H1 (cell line): ENCODE measurements at regions not wholly inside any gene's neighbourhood (a gene's known extent, or its start where the extent isn't known, plus 50 kb on each side); places are given as distances from the start of the nearest gene placed in this dataset.

Source experiments
- CTCF ChIA-PET: fragments of 300-600 bp; sonication (Branson Sonifier 250); formaldehyde crosslinking; loops from one replicate; lab custom pipeline; 2021; ENCODE audit not compliant: partially characterized antibody; lab: Charles Lee
- POLR2A ChIA-PET: fragments of 300-600 bp; sonication (Branson Sonifier 250); formaldehyde crosslinking; loops from one replicate; lab custom pipeline; 2021; ENCODE audit warnings: inconsistent platforms; ENCODE audit not compliant: partially characterized antibody; lab: Charles Lee
- DNase-seq, 2 experiments: peaks; one replicate each; pipeline versions ENCODE4 v3.0.0 to v3.0.0-alpha.2; 2010 to 2022; ENCODE audit warnings: low spot score in 2 of 2, low read depth in 1 of 2, mixed read lengths in 1 of 2
- FAIRE-seq: peaks from 2 replicates; lab custom pipeline; 2011; peaks lifted over from hg19 to GRCh38; lab: Jason Lieb, UNC
- H2AFZ ChIP-seq: 2 replicates; pipeline ENCODE4 v1.8.1; 2012; ENCODE audit warnings: low read length, inconsistent platforms
- H2AK5ac ChIP-seq: 2 replicates; pipeline ENCODE4 v1.6.1; 2013; ENCODE audit warnings: low read depth, low read length
- H2BK120ac ChIP-seq: replicated peaks from 2 replicates; pipeline ENCODE3; 2013; ENCODE audit warnings: low read depth, low read length, inconsistent platforms
- H2BK12ac ChIP-seq: 2 replicates; pipeline ENCODE4 v1.6.1; 2013; ENCODE audit warnings: low read depth, low read length
- H2BK15ac ChIP-seq: 2 replicates; pipeline ENCODE4 v1.6.1; 2013; ENCODE audit warnings: low read length
- H2BK20ac ChIP-seq: 2 replicates; pipeline ENCODE4 v1.6.1; 2013; ENCODE audit warnings: low read length
- H2BK5ac ChIP-seq: 2 replicates; pipeline ENCODE4 v1.6.1; 2013; ENCODE audit warnings: low read depth, low read length
- H3K14ac ChIP-seq: 2 replicates; pipeline ENCODE4 v1.6.1; 2013; ENCODE audit warnings: inconsistent platforms; ENCODE audit not compliant: insufficient read length
- H3K18ac ChIP-seq: 2 replicates; pipeline ENCODE4 v1.6.1; 2013; ENCODE audit warnings: low read length; ENCODE audit errors: extremely low read depth
- H3K23ac ChIP-seq: 2 replicates; pipeline ENCODE4 v1.6.1; 2013; ENCODE audit warnings: inconsistent platforms; ENCODE audit not compliant: insufficient read length
- H3K23me2 ChIP-seq: 2 replicates; pipeline ENCODE4 v1.6.1; 2013; ENCODE audit warnings: low read depth, low read length
- H3K27ac ChIP-seq: 2 replicates; pipeline ENCODE4 v1.6.1; 2011; ENCODE audit warnings: low read depth, low read length, inconsistent platforms
- H3K27me3 ChIP-seq, 4 experiments: replicated peaks in 1 of 4; 1 replicate in 1 of 4; 2 replicates in 3 of 4; pipeline versions ENCODE4 v1.6.1 to v1.8.1; 2011 to 2013; ENCODE audit warnings: low read length in 3 of 4, mild to moderate bottlenecking in 3 of 4, inconsistent platforms in 2 of 4, mixed read lengths in 2 of 4, moderate library complexity in 1 of 4; ENCODE audit not compliant: control insufficient read depth in 3 of 4, insufficient read depth in 3 of 4; ENCODE audit errors: extremely low read depth in 1 of 4
- H3K36me3 ChIP-seq, 4 experiments: 2 replicates each; pipeline versions ENCODE4 v1.6.1 to v1.8.1; 2011 to 2013; ENCODE audit warnings: mild to moderate bottlenecking in 4 of 4, low read length in 3 of 4, moderate library complexity in 2 of 4, control low read depth in 1 of 4, inconsistent platforms in 1 of 4; ENCODE audit not compliant: insufficient read depth in 4 of 4, control insufficient read depth in 2 of 4
- H3K4ac ChIP-seq: replicated peaks from 2 replicates; pipeline ENCODE3; 2013; ENCODE audit warnings: low read length, low read depth, mixed read lengths, inconsistent platforms; ENCODE audit not compliant: insufficient read length
- H3K4me1 ChIP-seq, 4 experiments: replicated peaks in 1 of 4; 1 replicate in 1 of 4; 2 replicates in 3 of 4; pipeline versions ENCODE4 v1.6.1 to v1.8.1; 2011 to 2013; ENCODE audit warnings: low read length in 3 of 4, inconsistent platforms in 2 of 4, mixed read lengths in 1 of 4; ENCODE audit not compliant: insufficient read depth in 4 of 4, control insufficient read depth in 3 of 4
- H3K4me2 ChIP-seq, 2 experiments: 2 replicates each; pipeline versions ENCODE4 v1.6.1 to v1.8.1; 2011 to 2013; ENCODE audit warnings: low read depth in 2 of 2, low read length in 2 of 2, control low read depth in 1 of 2, inconsistent platforms in 1 of 2, mild to moderate bottlenecking in 1 of 2; ENCODE audit not compliant: insufficient read depth in 1 of 2
- H3K4me3 ChIP-seq, 4 experiments: fragments of 200-600, 300-600 bp in 1 of 4; sonication (generic), shearing (Covaris generic), sonication (Bioruptor Twin) in 1 of 4; 2 replicates each; pipeline versions ENCODE4 v1.5.1 to v1.8.1; 2011 to 2016; ENCODE audit warnings: low read length in 4 of 4, low read depth in 3 of 4, control low read depth in 2 of 4, inconsistent platforms in 2 of 4, mild to moderate bottlenecking in 2 of 4, mixed read lengths in 1 of 4, moderate library complexity in 1 of 4; ENCODE audit not compliant: insufficient read depth in 2 of 4; ENCODE audit errors: extremely low read depth in 1 of 4
- H3K56ac ChIP-seq: replicated peaks from 2 replicates; pipeline ENCODE3; 2013; ENCODE audit warnings: low read depth, mild to moderate bottlenecking, mixed read lengths, low read length, inconsistent platforms; ENCODE audit not compliant: insufficient read length
- H3K79me1 ChIP-seq: 2 replicates; pipeline ENCODE4 v1.6.1; 2013; ENCODE audit warnings: low read depth, low read length, control low read depth
- H3K79me2 ChIP-seq, 2 experiments: 2 replicates each; pipeline versions ENCODE4 v1.6.1 to v1.8.1; 2012 to 2013; ENCODE audit warnings: low read length in 2 of 2, mild to moderate bottlenecking in 2 of 2, inconsistent platforms in 1 of 2; ENCODE audit not compliant: insufficient read depth in 2 of 2, control insufficient read depth in 1 of 2
- H3K9ac ChIP-seq, 4 experiments: replicated peaks in 1 of 4; 1 replicate in 1 of 4; 2 replicates in 3 of 4; pipeline versions ENCODE4 v1.6.1 to v1.8.1; 2011 to 2013; ENCODE audit warnings: low read depth in 3 of 4, low read length in 3 of 4, control low read depth in 2 of 4, mild to moderate bottlenecking in 2 of 4, moderate library complexity in 2 of 4, inconsistent platforms in 1 of 4; ENCODE audit errors: extremely low read depth in 1 of 4
- H3K9me3 ChIP-seq, 2 experiments: 2 replicates each; pipeline versions ENCODE4 v1.6.1 to v1.8.1; 2012 to 2013; ENCODE audit warnings: mild to moderate bottlenecking in 2 of 2, moderate library complexity in 2 of 2, control low read depth in 1 of 2, inconsistent platforms in 1 of 2, low read depth in 1 of 2, low read length in 1 of 2, mixed read lengths in 1 of 2; ENCODE audit not compliant: insufficient read depth in 2 of 2
- H4K20me1 ChIP-seq, 2 experiments: replicated peaks in 1 of 2; 2 replicates each; pipeline versions ENCODE3 to v1.8.1; 2011 to 2013; ENCODE audit warnings: inconsistent platforms in 2 of 2, low read length in 2 of 2, mild to moderate bottlenecking in 1 of 2; ENCODE audit not compliant: insufficient read depth in 2 of 2, control insufficient read depth in 1 of 2
- H4K5ac ChIP-seq: 2 replicates; pipeline ENCODE4 v1.6.1; 2013; ENCODE audit warnings: low read length, low read depth, mixed read lengths, inconsistent platforms; ENCODE audit not compliant: insufficient read length
- H4K8ac ChIP-seq: 2 replicates; pipeline ENCODE4 v1.8.0; 2013; ENCODE audit warnings: mild to moderate bottlenecking, moderate library complexity, low read length, inconsistent platforms; ENCODE audit not compliant: insufficient read depth; ENCODE audit errors: extremely low read depth
- H4K91ac ChIP-seq: replicated peaks from 2 replicates; pipeline ENCODE3; 2013; ENCODE audit warnings: low read length, mixed read lengths, inconsistent platforms; ENCODE audit not compliant: insufficient read length
- CREB1 ChIP-seq: IDR thresholded peaks from 2 replicates; pipeline ENCODE4 v1.6.1; 2012; ENCODE audit warnings: inconsistent platforms
- E2F6 ChIP-seq: IDR thresholded peaks from 2 replicates; pipeline ENCODE4 v1.6.1; 2012; ENCODE audit warnings: inconsistent platforms
- PHF8 ChIP-seq: fragments of 200-600 bp; sonication (generic); conservative IDR thresholded peaks from 2 replicates; pipeline ENCODE4 v1.7.1; 2012; ENCODE audit warnings: low read depth, mild to moderate bottlenecking, inconsistent platforms, low read length, moderate library complexity
- RBBP5 ChIP-seq: IDR thresholded peaks from 2 replicates; pipeline ENCODE4 v1.7.1; 2012; ENCODE audit warnings: low read depth, mild to moderate bottlenecking, inconsistent platforms, low read length, moderate library complexity, borderline replicate concordance
- SIRT6 ChIP-seq: IDR thresholded peaks from one replicate; pipeline ENCODE4 v1.7.1; 2012; ENCODE audit warnings: low read length, inconsistent platforms
- SP4 ChIP-seq: IDR thresholded peaks from 2 replicates; pipeline ENCODE4 v1.6.1; 2012; ENCODE audit warnings: low read length, inconsistent platforms
- WGBS, 2 experiments: shearing (Covaris generic) in 1 of 2; methylation state at CpG; one replicate each; pipeline versions ENCODE4 v1.1.6 to v1.1.7; 2013 to 2015; ENCODE audit warnings: low lambda C conversion rate in 2 of 2, mixed read lengths in 2 of 2, inconsistent platforms in 1 of 2, low coverage in 1 of 2, missing lambda C conversion rate in 1 of 2; ENCODE audit not compliant: insufficient replicate concordance in 2 of 2, insufficient coverage in 1 of 2, insufficient read length in 1 of 2; ENCODE audit errors: extremely low coverage in 1 of 2, missing lambda C conversion rate in 1 of 2; 5-methylcytosine and 5-hydroxymethylcytosine counted together

- no peak overlapping the region for H3K18ac ChIP-seq
- H3K23ac ChIP-seq = no peak overlapping the region
- no peak overlapping the region for H3K9ac ChIP-seq
- ChIA-PET POLR2A (interaction anchor here (1.4 kb wide), 1 partner anchor 30 kb away, joined by 3 read pairs; no protein-coding TSS in a partner anchor), CTCF (interaction anchor here (0.8 to 2.8 kb wide), 4 partner anchors 10 to 99 kb away, joined by 4 to 8 read pairs (median 5); no protein-coding TSS in a partner anchor)
- no peak overlapping the region for H2AK5ac ChIP-seq
- no peak overlapping the region for H2BK12ac ChIP-seq
- no peak overlapping the region for H3K4me2 ChIP-seq
- no peaks in the 10 kb centered on the region for H3K23me2 ChIP-seq
- no peak overlapping the region for H2BK20ac ChIP-seq
- DNase-seq (no peak), FAIRE-seq (no peak)
- TF ChIP-seq CREB1 (no peak), SIRT6 (no peak), SP4 (no peak), E2F6 (no peak), RBBP5 (no peak), PHF8 (no peak)
- no peak overlapping the region for H3K4me3 ChIP-seq
- no peaks in the 10 kb centered on the region for H4K20me1 ChIP-seq
- no peak overlapping the region for H2BK15ac ChIP-seq
- 71% methylated on average over 7 of the region's 7 CpGs; no CpG with 5 or more reads in 1 of the 2 experiments for WGBS, 2 experiments
- H3K79me2 ChIP-seq = no peaks in the 10 kb centered on the region; a peak in 1 of 4 replicates
- no peak overlapping the region for H2BK5ac ChIP-seq
- no peak overlapping the region for H2AFZ ChIP-seq
- H3K27ac ChIP-seq = no peak overlapping the region
- H4K8ac ChIP-seq = no peak overlapping the region
- no peak overlapping the region for H4K5ac ChIP-seq
- H3K14ac ChIP-seq = no peak overlapping the region
- no peak overlapping the region for H3K56ac ChIP-seq
- no peaks in the 10 kb centered on the region for H3K27me3 ChIP-seq
- H4K91ac ChIP-seq = no peak overlapping the region
- H3K79me1 ChIP-seq = no peaks in the 10 kb centered on the region; the same call in 1 of the 2 replicates
- H3K9me3 ChIP-seq = no peaks in the 10 kb centered on the region
- no peak overlapping the region for H2BK120ac ChIP-seq
- H3K4me1 ChIP-seq = peaks cover 4 to 10% (median 6%) of the 10 kb centered on the region in 4 experiments
- no peak overlapping the region for H3K4ac ChIP-seq
- H3K36me3 ChIP-seq = no peaks in the 10 kb centered on the region
Observed at GRCh38 chr7:130940907-130941306, 206.9 kb upstream of the KLF14 start.
